Vagina (tissue), 2 donors: ENCODE measurements at regions not wholly inside any gene's neighbourhood (a gene's known extent, or its start where the extent isn't known, plus 50 kb on each side); places are given as distances from the start of the nearest gene placed in this dataset.

Experiments used
- DNase-seq, 2 donors: peaks; one replicate each; pipeline ENCODE4 v3.0.0-alpha.2; 2017; ENCODE audit errors: extremely low spot score in 2 of 2
- H3K27ac ChIP-seq: fragments of 200-600 bp; sonication (generic); one replicate; pipeline ENCODE4 v1.5.1; 2019
- H3K27me3 ChIP-seq: fragments of 200-600 bp; sonication (generic); one replicate; pipeline ENCODE4 v1.5.1; 2019
- H3K36me3 ChIP-seq, 2 donors: fragments of 200-600 bp; sonication (generic); one replicate each; pipeline ENCODE4 v1.5.1; 2017 to 2019
- H3K4me1 ChIP-seq: fragments of 200-600 bp; sonication (generic); one replicate; pipeline ENCODE4 v1.5.1; 2019
- H3K4me3 ChIP-seq, 2 donors: fragments of 200-600 bp; sonication (generic); 1 replicate in 1 of 2; 2 replicates in 1 of 2; pipeline ENCODE4 v1.5.1; 2016 to 2019
- H3K9me3 ChIP-seq: fragments of 200-600 bp; sonication (generic); one replicate; pipeline ENCODE4 v1.5.1; 2019
- POLR2A ChIP-seq, 2 donors: fragments of 450-650 bp; IDR thresholded peaks; one replicate each; pipeline ENCODE4 v1.6.1; 2017; ENCODE audit warnings: antibody characterized with exemption in 2 of 2, mild to moderate bottlenecking in 2 of 2, moderate library complexity in 2 of 2
- POLR2AphosphoS5 ChIP-seq, 2 donors: sonication (generic); formaldehyde crosslinking; IDR thresholded peaks; one replicate each; pipeline ENCODE4 v1.9.0; 2017; ENCODE audit warnings: antibody characterized with exemption in 2 of 2, mild to moderate bottlenecking in 2 of 2, low read depth in 1 of 2; ENCODE audit not compliant: insufficient read depth in 1 of 2
- intact Hi-C: fragments of 100-400 bp; cut with DNase I; formaldehyde crosslinking; loops from one replicate; pipeline ENCODE4 v1.15.1; 2023
- TF ChIP-seq, protein P1 (sequence below), 3 experiments: fragments of 450-650 bp in 2 of 3; fragments of 200-600 bp in 1 of 3; sonication (generic) in 1 of 3; IDR thresholded peaks; one replicate each; pipeline ENCODE4 v1.5.1; 2017 to 2019; ENCODE audit warnings: antibody characterized with exemption in 3 of 3, mild to moderate bottlenecking in 2 of 3, moderate library complexity in 2 of 3

DNA sequence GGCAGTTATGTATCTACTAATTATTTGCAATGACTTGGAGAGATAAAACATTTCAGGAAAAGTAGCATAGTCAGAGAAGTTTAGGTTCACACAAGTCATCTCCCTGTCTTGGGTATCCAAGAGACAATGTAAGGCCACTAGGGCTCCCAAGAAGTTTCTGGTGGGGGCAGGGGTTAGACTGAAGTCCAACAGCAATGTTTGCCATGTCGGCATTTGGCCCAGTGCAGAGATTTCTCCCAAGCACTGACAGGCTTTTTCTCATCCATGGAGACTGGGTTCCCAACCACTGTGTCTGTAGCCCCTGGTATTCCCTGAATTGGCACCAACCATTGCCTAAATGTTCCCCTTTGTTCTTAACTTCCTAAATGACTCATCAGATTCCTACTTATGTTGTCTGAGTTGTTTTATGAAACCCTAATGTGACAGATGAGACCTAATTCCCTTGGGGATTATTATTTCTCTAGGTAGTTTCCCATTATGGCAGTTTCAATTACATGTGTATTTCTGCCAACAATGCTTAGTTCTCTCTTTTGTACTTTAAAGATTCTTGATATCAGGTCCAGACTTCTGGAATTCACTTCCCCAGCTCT, 103.6 kb upstream of the EGFLAM start:
- Histone ChIP-seq H3K4me3 (no peak overlapping the region), H3K4me1 (no peaks in the 10 kb centered on the region), H3K27me3 (no peaks in the 10 kb centered on the region), H3K9me3 (no peaks in the 10 kb centered on the region), H3K27ac (no peak overlapping the region), H3K36me3 (no peaks in the 10 kb centered on the region)
- TF ChIP-seq POLR2A (IDR thresholded peaks at IDR 0.05), result no peak
- TF ChIP-seq, protein P1, sequence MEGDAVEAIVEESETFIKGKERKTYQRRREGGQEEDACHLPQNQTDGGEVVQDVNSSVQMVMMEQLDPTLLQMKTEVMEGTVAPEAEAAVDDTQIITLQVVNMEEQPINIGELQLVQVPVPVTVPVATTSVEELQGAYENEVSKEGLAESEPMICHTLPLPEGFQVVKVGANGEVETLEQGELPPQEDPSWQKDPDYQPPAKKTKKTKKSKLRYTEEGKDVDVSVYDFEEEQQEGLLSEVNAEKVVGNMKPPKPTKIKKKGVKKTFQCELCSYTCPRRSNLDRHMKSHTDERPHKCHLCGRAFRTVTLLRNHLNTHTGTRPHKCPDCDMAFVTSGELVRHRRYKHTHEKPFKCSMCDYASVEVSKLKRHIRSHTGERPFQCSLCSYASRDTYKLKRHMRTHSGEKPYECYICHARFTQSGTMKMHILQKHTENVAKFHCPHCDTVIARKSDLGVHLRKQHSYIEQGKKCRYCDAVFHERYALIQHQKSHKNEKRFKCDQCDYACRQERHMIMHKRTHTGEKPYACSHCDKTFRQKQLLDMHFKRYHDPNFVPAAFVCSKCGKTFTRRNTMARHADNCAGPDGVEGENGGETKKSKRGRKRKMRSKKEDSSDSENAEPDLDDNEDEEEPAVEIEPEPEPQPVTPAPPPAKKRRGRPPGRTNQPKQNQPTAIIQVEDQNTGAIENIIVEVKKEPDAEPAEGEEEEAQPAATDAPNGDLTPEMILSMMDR (IDR thresholded peaks at IDR 0.05), result no peak
- no peak for TF ChIP-seq POLR2AphosphoS5 (IDR thresholded peaks at IDR 0.05; ENCODE audit: insufficient read depth in 1 of 2, low read depth in 1 of 2)
- intact Hi-C loops, result no loop called here
- DNase-seq, result no peak

DNA sequence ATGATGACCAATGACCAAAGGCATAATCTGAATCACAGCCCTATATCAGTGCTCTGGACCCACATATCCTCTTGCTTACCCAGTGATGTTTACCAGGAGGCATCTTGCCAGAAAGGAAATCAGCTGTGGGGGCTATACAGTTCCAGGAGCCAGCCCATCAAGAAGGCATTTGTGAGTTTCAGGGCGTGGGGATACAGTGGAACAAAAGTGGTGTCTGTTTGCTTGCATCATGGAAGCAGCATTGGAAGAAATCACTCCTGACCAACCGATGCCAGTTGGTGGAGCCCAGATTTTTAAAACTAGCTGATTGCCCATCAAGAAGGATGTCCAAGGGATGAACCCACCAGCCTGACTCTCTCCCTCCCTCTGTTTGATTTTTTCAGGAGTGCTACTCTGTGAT, 106.5 kb upstream of the EGFLAM start:
- DNase-seq, result no peak
- intact Hi-C loops, result no loop called here
- H3K27me3 ChIP-seq, result no peaks in the 10 kb centered on the region
- no peak overlapping the region for H3K4me3 ChIP-seq
- H3K4me1 ChIP-seq, result no peaks in the 10 kb centered on the region
- no peaks in the 10 kb centered on the region for H3K36me3 ChIP-seq
- no peak overlapping the region for H3K27ac ChIP-seq
- H3K9me3 ChIP-seq, result no peaks in the 10 kb centered on the region
- TF ChIP-seq POLR2A (IDR thresholded peaks at IDR 0.05) (no peak), POLR2AphosphoS5 (IDR thresholded peaks at IDR 0.05; ENCODE audit: insufficient read depth in 1 of 2, low read depth in 1 of 2) (no peak)
- TF ChIP-seq, protein P1 (IDR thresholded peaks at IDR 0.05), result no peak

GRCh38 chr5:38149815-38150195, 108.6 kb upstream of the EGFLAM start:
- no peak for DNase-seq
- TF ChIP-seq, protein P1 (IDR thresholded peaks at IDR 0.05), result no peak
- TF ChIP-seq POLR2AphosphoS5 (IDR thresholded peaks at IDR 0.05; ENCODE audit: insufficient read depth in 1 of 2, low read depth in 1 of 2) (no peak), POLR2A (IDR thresholded peaks at IDR 0.05) (no peak)
- Histone ChIP-seq H3K36me3 (no peaks in the 10 kb centered on the region), H3K27ac (no peak overlapping the region), H3K4me3 (no peak overlapping the region), H3K27me3 (no peaks in the 10 kb centered on the region), H3K4me1 (no peaks in the 10 kb centered on the region), H3K9me3 (no peaks in the 10 kb centered on the region)
- intact Hi-C loops, result no loop called here

DNA sequence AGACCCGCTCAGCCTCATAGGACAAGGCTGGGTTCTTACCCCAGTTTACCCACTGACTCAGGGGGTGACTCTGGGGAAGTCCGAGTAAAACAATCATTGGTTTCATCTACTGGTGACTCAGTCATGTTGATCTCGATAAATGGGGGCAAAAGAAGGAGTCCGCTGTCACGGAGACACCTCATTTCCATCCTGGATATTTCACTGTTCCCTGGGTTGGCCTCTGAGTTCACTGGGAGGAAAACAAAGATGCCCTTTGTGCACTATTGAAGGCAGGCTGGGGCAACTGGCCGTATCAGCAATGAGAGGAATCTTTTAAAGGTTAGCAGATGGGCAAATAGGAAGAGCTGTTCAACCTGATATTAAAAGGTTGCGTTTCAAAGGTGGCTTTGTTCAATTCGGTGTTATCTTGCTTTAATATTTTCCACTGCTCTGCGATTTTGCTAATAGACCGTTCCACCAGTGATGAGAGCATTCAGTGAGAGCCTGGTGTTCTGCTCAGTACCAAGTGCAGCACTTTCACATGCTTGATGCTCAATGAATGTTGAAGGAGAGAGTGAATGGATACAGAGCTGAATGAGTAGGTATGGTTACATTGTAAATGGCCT, 110.2 kb upstream of the EGFLAM start:
- Histone ChIP-seq H3K27ac (no peak overlapping the region), H3K27me3 (no peaks in the 10 kb centered on the region), H3K4me3 (no peak overlapping the region), H3K4me1 (no peaks in the 10 kb centered on the region), H3K9me3 (no peaks in the 10 kb centered on the region), H3K36me3 (no peaks in the 10 kb centered on the region)
- intact Hi-C loops, result no loop called here
- no peak for DNase-seq
- TF ChIP-seq, protein P1 (IDR thresholded peaks at IDR 0.05), result no peak
- TF ChIP-seq POLR2AphosphoS5 (IDR thresholded peaks at IDR 0.05; ENCODE audit: insufficient read depth in 1 of 2, low read depth in 1 of 2) (no peak), POLR2A (IDR thresholded peaks at IDR 0.05) (no peak)

- no peaks in the 10 kb centered on the region for H3K4me1 ChIP-seq
- intact Hi-C loops, result no loop called here
- H3K9me3 ChIP-seq, result no peaks in the 10 kb centered on the region
- no peak overlapping the region for H3K4me3 ChIP-seq
- H3K27ac ChIP-seq, result no peak overlapping the region
- H3K27me3 ChIP-seq, result no peaks in the 10 kb centered on the region
- TF ChIP-seq, protein P1 (IDR thresholded peaks at IDR 0.05), result no peak
- TF ChIP-seq POLR2AphosphoS5 (IDR thresholded peaks at IDR 0.05; ENCODE audit: insufficient read depth in 1 of 2, low read depth in 1 of 2) (no peak), POLR2A (IDR thresholded peaks at IDR 0.05) (no peak)
- DNase-seq, result no peak
- H3K36me3 ChIP-seq, result no peaks in the 10 kb centered on the region
Observed at GRCh38 chr5:38143384-38143783, 115.0 kb upstream of the EGFLAM start.
